SHP77 (cell line): ENCODE measurements at regions not wholly inside any gene's neighbourhood (a gene's known extent, or its start where the extent isn't known, plus 50 kb on each side); places are given as distances from the start of the nearest gene placed in this dataset.
"Not testable (repeated sequence)": the region's sequence is repeated elsewhere in the genome, so short reads cannot be mapped to it uniquely, and the experiment has no call there.

Experiments
- DNase-seq, 2 experiments: peaks; one replicate each; lab custom pipeline; 2025; lab: John Stamatoyannopoulos, UW

DNA sequence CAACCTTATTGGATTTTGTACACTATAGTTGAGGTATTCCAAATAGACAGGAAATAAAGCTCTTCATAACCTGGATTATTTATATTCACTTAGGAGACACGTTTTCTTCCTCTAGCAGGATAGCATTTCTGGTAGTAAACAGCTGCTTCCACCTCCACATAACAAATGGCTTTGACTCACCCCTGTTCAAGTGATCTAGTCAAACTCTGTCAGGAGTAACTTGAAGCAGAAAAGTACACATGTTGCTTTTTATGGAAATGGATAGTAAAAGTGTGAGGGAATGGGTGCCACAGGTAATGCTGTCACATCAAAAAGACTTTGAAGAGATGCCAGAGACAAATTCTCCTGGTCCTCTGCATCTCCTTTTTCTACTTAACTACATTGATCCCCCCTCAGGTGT is 258.7 kb upstream of the SLC7A11 start:
- no peak for DNase-seq

DNA sequence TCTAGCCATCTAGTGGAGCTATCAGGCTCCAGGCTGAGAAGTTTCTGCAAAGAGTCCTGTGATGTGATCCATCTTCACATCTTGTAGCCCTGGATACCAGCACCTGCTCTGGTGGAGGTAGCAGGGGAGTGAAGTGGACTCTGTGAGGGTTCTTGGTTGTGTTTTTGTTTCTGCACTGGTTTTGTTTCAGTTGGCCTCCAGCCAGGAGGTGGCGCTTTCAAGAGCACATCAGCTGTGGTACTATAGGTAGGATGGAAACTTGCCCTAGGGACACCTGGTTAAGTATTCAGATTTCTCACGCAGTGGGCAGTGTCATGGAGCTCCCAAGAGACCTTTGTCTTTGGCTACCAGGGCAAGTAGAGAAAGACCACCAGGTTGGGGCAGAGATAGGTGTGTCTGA is 257.5 kb upstream of the SLC7A11 start:
- no peak for DNase-seq

DNA sequence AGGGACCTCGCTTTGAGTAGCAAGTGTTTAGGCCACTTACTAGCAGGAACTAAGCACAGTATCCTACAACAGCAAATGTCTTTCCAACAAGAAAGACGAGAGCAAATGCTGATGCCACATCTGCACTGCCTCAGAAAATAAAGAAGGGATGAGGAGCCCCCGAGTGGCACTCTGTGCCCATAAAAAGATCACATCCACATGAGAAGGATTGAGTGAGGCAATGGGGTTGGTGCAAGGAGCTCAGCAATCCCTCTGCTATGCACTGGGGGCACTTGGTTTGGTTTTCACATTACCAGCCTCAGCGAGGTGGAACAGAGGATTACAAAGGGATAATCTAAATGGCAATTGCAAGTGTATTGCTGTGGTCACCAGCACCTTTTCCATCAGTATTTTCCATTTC is 252.8 kb upstream of the SLC7A11 start:
- DNase-seq, result no peak

DNA sequence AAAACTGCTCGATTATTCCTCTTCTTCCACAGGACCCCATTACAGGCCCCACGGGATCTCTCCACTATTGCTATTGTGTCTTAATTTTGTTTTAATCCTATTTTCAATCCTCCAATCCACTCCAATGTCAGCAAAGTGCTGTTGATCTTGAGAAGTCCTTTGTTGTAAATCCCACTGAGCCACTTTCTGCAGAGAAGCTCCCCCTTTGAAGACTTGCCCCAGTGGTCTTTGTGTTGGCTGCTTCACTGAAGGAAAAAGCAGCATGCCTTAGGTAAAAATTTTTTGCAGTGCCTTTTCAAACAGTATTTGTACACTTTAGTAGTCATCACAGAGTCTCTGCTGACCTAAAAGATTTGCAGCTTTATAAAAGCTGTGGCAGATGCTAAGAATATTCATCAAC is 252.0 kb upstream of the SLC7A11 start:
- no peak for DNase-seq

DNA sequence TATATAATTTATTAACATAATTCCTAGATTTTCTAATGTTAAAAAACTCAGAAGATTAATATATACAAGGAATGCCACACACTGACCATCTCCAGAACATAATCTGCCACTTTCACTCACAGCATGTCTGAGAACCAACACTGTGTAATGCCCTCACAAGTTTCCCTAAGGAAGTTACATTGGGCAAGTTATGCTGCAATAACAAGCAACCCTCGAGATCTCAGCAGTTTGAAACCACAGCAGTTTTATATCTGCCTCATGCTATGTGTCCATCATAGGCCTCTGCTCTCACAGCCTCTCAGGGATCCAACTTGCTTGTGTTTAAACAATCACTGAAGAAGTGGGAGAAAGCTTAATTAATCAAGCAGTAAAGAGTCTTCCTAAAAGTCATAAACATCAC is 250.0 kb upstream of the SLC7A11 start:
- no peak for DNase-seq

DNA sequence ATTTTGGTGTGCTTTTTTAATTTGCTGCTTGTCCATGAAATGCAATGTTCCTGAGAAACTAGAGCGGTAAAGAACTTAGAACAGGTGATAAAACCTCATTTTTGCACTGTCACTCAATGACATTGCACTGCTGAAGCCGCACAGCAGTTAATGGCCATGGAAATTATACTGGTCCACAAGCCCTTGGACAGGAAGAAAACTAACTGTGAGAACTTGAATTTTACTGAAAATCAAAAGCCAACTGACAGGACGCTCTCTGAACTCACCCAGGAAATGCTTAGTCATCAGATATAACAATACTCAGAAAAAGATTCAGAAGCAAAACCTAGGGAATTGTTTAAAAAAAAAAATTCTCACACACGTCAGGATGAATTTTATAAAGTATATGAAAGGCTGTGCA is 246.4 kb upstream of the SLC7A11 start:
- DNase-seq, result no peak

DNA sequence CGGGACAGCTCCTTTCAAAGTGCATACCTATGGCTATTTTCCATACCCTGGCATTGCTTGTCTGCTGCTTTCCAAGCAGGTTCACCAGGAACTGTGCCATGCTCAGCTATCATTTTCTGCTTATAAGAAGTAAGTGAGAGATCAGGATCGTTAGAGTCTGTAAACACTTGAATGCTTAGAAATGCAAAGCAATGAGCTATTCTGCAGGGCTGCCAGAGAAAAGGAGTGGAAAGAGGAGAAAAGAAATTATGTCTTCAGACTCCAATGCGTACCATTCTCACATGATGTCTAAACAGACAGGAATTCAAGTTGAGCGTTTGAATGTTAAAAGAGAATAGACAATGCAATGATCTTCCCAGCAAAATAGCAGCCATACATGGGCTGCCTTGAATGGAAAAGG is 245.5 kb upstream of the SLC7A11 start:
- no peak for DNase-seq

DNA sequence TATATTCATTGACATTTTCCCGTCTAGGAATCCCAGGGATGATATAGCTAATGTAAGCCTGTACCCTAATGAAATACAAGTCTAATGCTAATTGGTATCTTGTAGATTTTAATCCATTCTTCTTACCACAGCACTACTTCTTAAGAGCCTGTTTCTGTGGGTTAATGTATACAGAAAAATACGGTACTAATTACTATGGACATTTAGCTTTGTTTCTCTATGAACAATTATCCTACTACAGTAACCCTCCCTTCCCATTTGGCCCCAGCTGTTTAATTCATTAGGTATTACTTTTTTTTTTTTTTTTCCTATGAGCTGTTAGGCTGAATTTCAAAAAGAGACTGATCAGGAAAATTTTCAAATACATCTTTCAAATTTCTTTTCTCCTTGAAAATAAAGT is 245.1 kb upstream of the SLC7A11 start:
- no peak for DNase-seq

DNA sequence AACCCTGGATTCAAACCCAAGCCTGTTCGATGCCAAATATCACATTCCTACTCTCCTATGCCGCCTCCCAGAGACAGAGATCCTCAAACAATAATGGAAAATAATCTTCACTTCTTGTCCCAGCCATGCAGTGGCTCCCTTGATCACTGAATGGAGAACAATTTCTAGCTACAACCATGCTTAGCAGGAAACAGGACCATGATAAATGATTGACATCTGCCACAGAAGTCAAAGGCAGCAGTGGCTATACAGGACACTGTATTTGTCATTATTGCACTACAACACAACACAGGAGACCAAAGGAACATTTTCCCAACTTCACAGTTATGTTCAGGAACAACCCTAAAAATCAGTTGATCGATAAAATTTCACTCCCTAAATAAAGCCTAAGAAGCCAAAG is 243.3 kb upstream of the SLC7A11 start:
- no peak for DNase-seq

DNA sequence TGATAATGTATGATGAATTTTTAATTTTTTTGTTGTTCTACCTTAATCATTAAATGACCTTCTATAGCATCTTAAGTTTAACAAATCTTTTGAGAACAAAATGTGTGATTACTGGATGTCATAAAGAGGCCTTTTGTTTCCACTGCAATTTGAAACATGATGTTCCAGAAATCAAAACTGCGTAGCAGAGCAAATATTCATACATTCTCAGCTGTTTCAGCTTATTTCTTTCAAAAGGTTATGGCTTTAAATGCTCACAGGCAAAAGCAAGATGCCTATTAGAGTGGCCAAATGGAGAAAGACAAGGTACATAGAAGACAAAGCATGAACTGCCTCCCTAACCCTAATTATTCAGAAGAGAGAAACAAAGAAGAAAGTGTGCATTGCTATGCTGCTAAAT is 233.0 kb upstream of the SLC7A11 start:
- no peak for DNase-seq

DNA sequence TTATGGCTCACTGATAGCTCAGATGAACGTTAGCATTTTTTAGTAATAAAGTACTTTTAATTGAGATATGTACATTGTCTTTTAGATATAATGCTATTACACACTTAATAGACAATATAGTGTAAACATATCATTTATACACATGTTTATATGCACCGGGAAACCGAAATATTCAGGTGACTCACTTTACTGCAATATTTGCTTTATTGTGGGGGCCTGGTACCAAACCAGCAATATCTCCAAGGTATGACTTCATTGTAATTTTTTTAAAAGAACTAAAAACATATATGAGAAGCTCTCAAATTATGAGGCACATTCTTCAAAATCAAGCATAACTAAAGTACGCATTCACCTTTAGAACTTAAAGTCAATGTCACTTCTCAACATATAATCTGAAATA is 231.2 kb upstream of the SLC7A11 start:
- DNase-seq, result no peak

DNA sequence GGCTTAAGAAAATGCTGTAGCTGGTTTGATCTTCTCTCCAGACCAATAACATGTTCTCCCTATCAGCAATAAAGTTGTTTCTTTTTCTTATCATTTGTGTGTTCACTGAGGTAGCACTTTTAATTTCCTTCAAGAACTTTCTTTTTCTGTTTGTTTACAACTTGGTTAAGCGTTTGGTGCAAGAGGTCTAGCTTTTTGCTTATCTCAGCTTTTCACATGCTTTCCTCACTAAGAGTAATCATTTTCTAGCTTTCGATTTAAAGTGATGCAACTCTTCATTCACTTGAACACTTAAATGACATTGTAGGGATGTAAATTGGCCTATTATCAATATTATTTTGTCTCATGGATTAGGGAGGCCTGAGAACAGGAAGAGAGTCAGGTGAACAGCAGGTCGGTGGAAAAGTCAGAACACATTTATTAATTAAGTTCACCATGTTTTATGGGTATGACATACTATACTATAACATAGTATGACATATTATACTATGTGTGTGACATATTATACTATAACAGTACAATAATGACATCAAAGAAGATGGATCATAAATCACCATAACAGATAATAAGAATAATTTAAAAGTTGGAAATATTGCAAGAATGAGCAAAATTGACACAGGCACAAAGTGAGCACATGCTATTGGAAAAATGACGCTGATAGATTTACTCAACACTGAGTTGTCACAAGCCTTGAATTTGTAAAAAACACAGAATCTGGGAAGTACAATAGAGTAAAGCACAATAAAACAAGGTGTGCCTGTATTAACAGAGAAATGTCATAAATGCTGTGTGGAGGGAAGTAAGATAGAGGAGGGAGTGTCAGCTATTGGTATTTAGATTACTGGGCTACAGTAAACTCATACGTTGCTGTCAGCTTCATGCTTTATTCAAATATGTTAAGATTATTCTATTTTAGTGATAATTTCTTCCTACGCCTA is 218.6 kb upstream of the SLC7A11 start:
- no peak for DNase-seq

DNA sequence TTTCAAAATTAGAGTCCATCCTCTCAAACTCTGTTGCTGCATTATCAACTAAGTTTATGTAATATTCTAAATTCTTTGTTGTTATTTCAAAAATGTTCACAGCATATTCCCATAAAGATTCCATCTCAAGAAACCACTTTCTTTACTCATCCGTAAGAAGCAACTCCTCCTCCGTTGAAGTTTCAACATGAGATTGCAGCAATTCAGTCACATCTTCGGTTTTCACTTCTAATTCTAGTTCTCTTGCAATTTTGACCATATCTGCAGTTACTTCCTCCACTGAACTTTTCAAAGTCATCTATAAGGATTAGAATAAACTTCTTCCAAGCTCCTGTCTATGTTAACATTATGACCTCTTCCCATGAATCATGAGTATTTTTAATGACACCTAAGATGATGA is 216.6 kb upstream of the SLC7A11 start:
- DNase-seq, result no peak

DNA sequence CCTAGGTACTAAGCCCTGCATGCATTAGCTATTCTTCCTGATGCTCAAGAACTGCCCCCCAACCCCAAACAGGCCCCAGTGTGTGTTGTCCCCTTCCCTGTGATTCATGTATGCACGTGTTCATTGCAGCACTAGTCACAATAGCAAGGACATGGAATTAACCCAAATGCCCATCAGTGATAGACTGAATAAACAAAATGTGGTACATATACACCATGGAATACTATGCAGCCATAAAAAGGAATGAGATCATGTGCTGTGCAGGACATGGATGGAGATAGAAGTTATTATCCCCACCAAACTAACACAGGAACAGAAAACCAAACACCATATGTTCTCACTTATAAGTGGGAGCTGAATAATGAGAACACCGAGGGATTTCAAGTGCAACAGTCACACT is 214.2 kb upstream of the SLC7A11 start:
- DNase-seq, result not testable (repeated sequence)

DNA sequence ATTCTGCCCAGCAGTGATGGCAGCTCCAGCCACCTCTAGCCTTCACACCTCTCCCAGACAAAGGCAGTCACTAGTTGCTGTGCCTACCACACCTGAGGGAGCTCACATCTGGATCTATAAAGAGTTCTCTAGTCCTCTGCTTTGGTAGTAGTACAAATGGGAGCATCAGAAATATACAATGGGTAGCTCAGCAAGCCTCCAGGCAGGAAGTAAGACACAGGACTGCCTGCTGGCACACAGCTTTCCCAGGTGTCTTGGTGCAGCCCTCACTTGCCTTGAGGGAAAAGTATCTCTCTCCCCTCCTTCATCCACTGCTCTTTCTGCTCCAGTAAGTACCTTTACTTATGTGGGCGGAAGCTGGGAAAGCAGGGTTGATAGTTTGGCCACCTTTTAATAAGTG is 212.9 kb upstream of the SLC7A11 start:
- DNase-seq, result no peak

DNA sequence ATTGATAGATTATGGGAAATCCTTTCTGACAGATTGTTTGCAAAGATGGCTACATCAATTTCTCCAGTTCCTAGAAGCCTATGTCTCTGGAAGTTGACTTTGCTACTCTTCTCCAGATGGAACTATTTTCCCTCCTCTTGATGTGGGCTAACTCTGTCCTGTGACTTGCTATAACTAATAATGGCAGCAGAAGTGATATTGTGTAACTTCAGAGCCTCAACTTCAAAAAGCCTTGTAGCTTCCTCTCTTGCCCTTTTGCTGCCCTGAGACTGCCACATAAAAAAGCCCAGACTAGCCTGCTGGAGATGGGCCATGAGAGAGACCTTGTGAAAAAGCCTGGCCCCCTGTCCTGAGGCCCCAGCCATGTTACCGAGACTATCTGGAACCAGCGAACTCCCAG is 210.7 kb upstream of the SLC7A11 start:
- DNase-seq, result no peak

DNA sequence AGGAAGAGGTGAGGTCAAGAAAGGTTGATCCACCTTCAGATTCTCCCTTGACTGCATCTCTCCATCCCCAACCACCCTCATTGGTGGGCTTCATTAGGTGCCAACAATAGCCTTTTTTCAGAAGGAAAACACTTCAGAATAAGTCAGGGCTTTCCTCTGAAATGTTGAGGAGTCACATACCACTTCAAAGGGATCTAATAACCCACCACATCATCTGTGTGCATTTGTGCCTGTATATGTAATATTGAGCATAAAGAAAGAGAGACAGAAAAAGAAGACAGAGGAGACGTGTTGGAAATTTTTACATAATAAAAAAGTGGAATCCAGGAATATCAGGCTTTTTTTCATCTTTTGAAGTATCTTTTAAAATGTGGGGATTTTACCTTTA is 209.1 kb upstream of the SLC7A11 start:
- DNase-seq, result no peak

DNA sequence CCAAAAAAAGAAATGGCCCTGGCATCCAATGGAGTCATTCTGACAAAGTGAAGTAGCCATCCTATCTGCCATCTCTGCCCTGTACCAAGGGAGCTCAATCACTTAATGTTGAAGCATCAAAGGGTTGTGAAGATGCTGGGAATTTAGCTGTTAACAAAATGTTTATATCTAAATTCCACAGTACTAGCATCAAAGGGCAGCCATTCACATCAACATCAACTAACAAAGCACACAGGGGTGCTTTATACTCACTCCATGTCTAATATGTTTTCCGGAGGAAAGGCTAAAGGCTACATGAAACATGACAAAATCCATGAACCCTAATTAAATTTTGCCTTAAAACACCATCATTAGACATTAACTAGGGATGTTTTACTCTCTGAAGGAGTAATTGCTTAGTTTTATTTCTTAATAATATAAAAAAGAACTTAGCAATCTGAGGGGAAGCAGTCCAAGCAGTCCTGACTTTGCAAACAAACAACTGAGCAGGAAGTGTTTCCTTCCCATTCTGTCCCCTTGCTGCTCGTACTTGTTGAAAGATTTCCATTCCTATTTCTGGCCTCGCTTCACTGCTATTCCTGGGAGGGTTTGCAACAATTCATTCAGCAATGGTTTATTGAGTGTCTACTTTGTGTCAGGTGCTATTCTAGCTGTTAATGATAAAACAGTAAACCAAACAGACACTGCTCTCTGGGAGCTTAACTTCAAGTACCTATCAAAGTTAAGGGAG is 208.6 kb upstream of the SLC7A11 start:
- no peak for DNase-seq

DNA sequence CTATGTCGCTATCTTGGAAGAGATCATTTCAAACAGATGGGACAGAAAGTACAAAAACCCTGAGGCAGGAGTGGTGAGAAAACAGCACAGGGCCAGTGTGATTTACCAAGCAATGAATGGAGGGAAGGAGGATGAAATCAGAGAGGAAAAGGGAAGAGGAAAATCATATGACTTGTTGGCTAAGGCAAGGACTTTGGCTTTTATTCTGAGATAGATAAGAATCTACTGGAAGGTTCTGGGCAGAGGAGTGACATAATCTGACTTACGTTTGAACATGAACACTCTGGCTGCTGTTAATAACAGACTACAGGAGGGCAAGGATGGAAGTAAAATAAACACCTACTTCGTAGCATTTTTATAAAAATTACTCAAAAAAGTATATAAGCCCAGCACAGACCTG is 207.8 kb upstream of the SLC7A11 start:
- DNase-seq, result no peak

DNA sequence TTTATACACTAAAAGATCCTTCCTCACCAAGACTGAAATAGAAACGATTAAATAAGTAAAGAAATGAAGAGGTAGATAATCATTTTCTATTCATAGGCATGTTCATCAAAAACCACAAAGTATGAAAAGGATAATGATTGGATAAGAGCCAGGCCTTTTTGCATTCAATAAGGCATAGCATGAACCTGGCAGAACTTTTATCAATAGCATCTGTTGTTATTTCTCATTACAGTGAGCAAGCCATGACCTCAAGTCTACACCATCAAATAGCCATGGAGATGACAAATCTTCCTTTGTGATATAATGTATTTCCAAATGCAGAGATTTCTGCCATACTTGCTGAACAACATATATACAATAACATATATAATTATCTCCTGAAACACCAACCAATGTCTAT is 206.0 kb upstream of the SLC7A11 start:
- no peak for DNase-seq

DNA sequence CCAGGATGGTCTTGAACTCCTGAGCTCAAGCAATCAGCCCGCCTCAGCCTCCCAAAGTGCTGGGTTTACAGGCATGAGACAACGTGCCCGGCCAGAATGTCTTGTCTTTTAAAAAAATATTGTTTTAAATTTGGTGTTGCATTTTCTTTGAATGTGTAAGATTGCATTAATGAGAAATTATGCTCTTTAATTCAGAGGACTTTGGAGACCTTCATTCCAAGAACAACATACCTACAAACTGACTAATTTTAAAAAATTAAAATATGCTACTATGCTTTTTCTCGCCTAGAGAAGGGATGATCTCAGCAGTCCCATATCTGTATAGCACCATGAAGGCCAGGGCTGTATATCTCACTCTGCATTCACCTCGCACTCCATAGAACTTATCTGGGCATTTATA is 204.3 kb upstream of the SLC7A11 start:
- no peak for DNase-seq

DNA sequence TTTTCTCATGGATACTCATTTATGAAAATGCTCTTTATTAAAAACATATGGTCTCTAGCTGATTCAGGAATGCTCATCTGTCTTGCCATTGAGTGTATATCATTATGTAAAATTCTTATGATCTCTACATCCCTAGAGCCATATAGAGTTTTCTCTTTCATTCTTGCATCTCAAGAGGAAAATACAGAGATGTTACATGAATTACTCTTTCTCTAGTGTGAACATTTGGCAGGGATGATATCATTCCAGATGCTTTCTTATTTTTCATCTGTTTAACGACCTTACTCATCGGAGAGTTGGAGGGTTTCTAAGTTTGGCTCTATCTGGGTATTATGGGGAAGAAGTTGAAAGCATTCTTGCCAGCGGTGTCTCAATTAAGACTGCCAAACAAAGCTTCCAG is 202.9 kb upstream of the SLC7A11 start:
- no peak for DNase-seq

DNA sequence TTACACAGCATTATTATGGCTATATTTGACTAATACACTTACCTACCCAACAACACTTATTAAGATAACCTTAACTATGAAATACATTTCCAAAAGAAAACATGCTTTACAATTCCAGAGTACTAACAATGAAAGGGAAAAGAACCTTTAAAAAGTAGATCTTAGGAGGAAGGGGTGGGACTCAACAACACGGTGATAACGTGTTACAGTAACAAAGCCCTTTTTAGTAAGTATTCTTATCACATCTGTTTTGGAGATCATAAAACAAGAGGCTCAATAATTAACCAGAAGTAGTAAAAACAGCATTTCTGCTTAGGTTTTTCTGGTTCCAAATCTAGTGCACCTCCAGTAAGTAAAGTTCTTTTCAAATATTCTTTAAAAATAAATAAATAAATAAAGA is 202.1 kb upstream of the SLC7A11 start:
- no peak for DNase-seq

DNA sequence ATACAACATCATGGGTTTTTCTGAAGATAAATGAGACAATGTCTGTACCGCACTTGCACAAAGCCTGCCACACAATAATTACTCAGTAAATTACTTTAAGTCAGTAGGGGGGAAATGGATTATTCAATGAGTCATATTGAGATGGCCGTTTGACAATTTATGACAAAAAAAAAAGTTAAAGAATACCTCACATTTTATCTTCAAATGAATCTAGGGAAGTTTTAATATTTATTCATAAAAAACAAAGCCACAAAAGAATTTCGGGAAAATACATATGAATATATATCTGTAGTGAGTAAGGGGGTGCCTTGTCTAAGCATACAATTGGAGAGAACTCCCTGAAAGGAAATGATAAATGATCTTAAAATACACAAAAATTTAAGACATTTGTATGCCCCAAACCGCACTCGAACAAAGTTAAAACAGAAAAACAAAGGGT is 197.0 kb upstream of the SLC7A11 start:
- no peak for DNase-seq
